B cell (primary cell): ENCODE measurements at regions not wholly inside any gene's neighbourhood (a gene's known extent, or its start where the extent isn't known, plus 50 kb on each side); places are given as distances from the start of the nearest gene placed in this dataset.

Experiments
- EZH2 ChIP-seq: IDR thresholded peaks from 2 replicates; pipeline ENCODE4 v1.6.1; 2012; ENCODE audit warnings: borderline replicate concordance, low read depth, mild to moderate bottlenecking, moderate library complexity, low read length; ENCODE audit not compliant: insufficient read depth, poor library complexity, severe bottlenecking
- TF ChIP-seq, protein P1 (sequence below): fragments of 200-600 bp; IDR thresholded peaks from one replicate; pipeline ENCODE4 v1.8.0; 2022; ENCODE audit warnings: antibody characterized with exemption, mild to moderate bottlenecking

DNA sequence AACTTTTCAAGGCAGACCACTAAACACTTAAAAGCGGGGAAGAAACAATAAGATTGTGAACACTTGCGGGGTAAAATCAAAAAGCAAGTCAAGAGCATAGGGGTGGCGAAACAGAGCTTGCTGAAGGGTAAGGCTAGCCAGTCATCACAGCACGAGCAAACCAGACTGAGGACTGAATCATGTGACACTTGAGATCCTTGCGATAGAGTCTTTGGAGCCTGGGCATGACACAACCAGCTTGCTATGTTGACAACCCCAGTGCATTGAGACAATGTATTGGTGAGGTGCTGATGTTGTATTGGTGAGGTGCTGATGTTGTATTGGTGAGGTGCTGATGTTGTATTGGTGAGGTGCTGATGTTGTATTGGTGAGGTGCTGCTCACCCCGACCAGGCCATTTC lies 72.3 kb downstream of the SLIT2 start:
- TF ChIP-seq, protein P1, sequence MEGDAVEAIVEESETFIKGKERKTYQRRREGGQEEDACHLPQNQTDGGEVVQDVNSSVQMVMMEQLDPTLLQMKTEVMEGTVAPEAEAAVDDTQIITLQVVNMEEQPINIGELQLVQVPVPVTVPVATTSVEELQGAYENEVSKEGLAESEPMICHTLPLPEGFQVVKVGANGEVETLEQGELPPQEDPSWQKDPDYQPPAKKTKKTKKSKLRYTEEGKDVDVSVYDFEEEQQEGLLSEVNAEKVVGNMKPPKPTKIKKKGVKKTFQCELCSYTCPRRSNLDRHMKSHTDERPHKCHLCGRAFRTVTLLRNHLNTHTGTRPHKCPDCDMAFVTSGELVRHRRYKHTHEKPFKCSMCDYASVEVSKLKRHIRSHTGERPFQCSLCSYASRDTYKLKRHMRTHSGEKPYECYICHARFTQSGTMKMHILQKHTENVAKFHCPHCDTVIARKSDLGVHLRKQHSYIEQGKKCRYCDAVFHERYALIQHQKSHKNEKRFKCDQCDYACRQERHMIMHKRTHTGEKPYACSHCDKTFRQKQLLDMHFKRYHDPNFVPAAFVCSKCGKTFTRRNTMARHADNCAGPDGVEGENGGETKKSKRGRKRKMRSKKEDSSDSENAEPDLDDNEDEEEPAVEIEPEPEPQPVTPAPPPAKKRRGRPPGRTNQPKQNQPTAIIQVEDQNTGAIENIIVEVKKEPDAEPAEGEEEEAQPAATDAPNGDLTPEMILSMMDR, result no peak
- no peak for TF ChIP-seq EZH2
